PC-9 (cell line): ENCODE measurements at regions not wholly inside any gene's neighbourhood (a gene's known extent, or its start where the extent isn't known, plus 50 kb on each side); places are given as distances from the start of the nearest gene placed in this dataset.

ENCODE experiments used
- CTCF ChIP-seq: fragments of 200-600 bp; sonication (generic); conservative IDR thresholded peaks from 2 replicates; pipeline ENCODE4 v1.6.1; 2017; ENCODE audit warnings: mixed run types, antibody characterized with exemption, mild to moderate bottlenecking, moderate library complexity
- EZH2 ChIP-seq: fragments of 200-600 bp; sonication (generic); IDR thresholded peaks from 2 replicates; pipeline ENCODE4 v1.8.0; 2017; ENCODE audit warnings: antibody characterized with exemption, low read depth

DNA sequence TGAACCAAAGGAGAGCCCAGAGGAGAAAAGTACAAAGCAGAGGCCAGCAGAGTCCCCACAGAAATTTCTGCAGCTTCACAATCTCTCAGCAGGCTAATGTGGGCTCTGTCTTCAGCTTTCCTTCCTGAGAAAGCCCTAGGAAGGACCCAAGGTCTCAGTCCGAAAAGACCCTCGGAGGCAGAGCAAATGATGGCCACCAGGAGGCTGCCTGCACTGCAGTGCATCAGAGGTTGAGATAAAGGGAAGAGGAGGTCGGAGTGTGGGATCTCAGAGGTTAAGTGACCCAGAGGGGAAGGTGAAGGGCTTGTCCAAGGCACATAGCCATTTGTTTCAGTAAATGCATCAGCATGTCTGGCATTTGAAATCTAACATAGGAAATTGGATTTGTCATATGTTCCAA, 299.1 kb upstream of the SLC14A2 start:
- no peak for TF ChIP-seq CTCF
- TF ChIP-seq EZH2: no peak
